DMS79 (cell line): ENCODE measurements at regions not wholly inside any gene's neighbourhood (a gene's known extent, or its start where the extent isn't known, plus 50 kb on each side); places are given as distances from the start of the nearest gene placed in this dataset.

Experiments
- DNase-seq: peaks from one replicate; lab custom pipeline; 2025; lab: John Stamatoyannopoulos, UW

GRCh38 chr22:19621373-19622060 lies 92.8 kb upstream of the SEPTIN5 start:
- no peak for DNase-seq

GRCh38 chr22:19622061-19622441 lies 92.3 kb upstream of the SEPTIN5 start:
- no peak for DNase-seq

GRCh38 chr22:19625331-19626041 lies 88.8 kb upstream of the SEPTIN5 start:
- DNase-seq: no peak

- no peak for DNase-seq
These were observed 88.2 kb upstream of the SEPTIN5 start for GRCh38 chr22:19626042-19626587.

- DNase-seq: no peak
These were observed 87.6 kb upstream of the SEPTIN5 start for GRCh38 chr22:19626666-19627065.

- DNase-seq: no peak
These were observed 86.1 kb upstream of the SEPTIN5 start for GRCh38 chr22:19628038-19628776.

GRCh38 chr22:19629331-19629719 lies 85.0 kb upstream of the SEPTIN5 start:
- DNase-seq: no peak

GRCh38 chr22:19629720-19630419 lies 84.4 kb upstream of the SEPTIN5 start:
- DNase-seq: peak; percentile 30

- no peak for DNase-seq
These were observed 83.7 kb upstream of the SEPTIN5 start for GRCh38 chr22:19630614-19631013.

GRCh38 chr22:19631899-19632667 lies 82.2 kb upstream of the SEPTIN5 start:
- DNase-seq: no peak

GRCh38 chr22:19632668-19633148 lies 81.6 kb upstream of the SEPTIN5 start:
- no peak for DNase-seq

- no peak for DNase-seq
These were observed 79.9 kb upstream of the SEPTIN5 start for GRCh38 chr22:19634226-19634975.

GRCh38 chr22:19635644-19636043 lies 78.7 kb upstream of the SEPTIN5 start:
- DNase-seq: no peak

- no peak for DNase-seq
These were observed 77.5 kb upstream of the SEPTIN5 start for GRCh38 chr22:19636696-19637407.

- DNase-seq: no peak
These were observed 76.7 kb upstream of the SEPTIN5 start for GRCh38 chr22:19637408-19638281.

- DNase-seq: no peak
These were observed 75.9 kb upstream of the SEPTIN5 start for GRCh38 chr22:19638282-19639015.

GRCh38 chr22:19639610-19640135 lies 74.6 kb upstream of the SEPTIN5 start:
- DNase-seq: no peak

GRCh38 chr22:19640306-19640705 lies 74.0 kb upstream of the SEPTIN5 start:
- DNase-seq: no peak
